ENCODE measurements at regions not wholly inside any gene's neighbourhood (a gene's known extent, or its start where the extent isn't known, plus 50 kb on each side); places are given as distances from the start of the nearest gene placed in this dataset.

GRCh38 chr14:101242442-101243385 lies 318.6 kb upstream of the DIO3 start:
- ATAC-seq (ENCODE audit: insufficient read depth, low FRiP score) (no peak), DNase-seq (peak in 1 of 3 donors; percentile 5)
- Histone ChIP-seq H3K4me1 (ENCODE audit: control insufficient read depth in 5 of 5, insufficient read depth in 5 of 5, low read length in 5 of 5) (peaks cover 0 to 9% (median 0%) of the 10 kb centered on the region in 5 donors), H3K4me3 (no peak overlapping the region), H3K27ac (ENCODE audit: low read depth in 1 of 2, low read length in 1 of 2) (no peak overlapping the region), H3K9me3 (ENCODE audit: control insufficient read depth in 4 of 4, insufficient read depth in 3 of 4, low read length in 3 of 4) (peaks cover 0 to 2% (median 0%) of the 10 kb centered on the region in 4 donors), H3K9ac (ENCODE audit: insufficient read depth in 1 of 2, low read length in 2 of 2) (no peak overlapping the region), H3K36me3 (ENCODE audit: control insufficient read depth in 4 of 4, insufficient read depth in 4 of 4, low read length in 4 of 4) (no peaks in the 10 kb centered on the region), H3K27me3 (ENCODE audit: control insufficient read depth in 3 of 3, insufficient read depth in 3 of 3, low read length in 2 of 3) (no peaks in the 10 kb centered on the region)
- WGBS, 2 donors = 79 to 89% methylated on average over 22 of the region's 22 CpGs
- no peak for TF ChIP-seq CTCF (IDR thresholded peaks at IDR 0.05; ENCODE audit: control extremely low read depth, extremely low read depth)

- DNase-seq = no peak
- no peak for TF ChIP-seq CTCF (IDR thresholded peaks at IDR 0.05; ENCODE audit: control extremely low read depth, extremely low read depth)
- H3K9ac ChIP-seq (ENCODE audit: insufficient read depth in 1 of 2, low read length in 2 of 2) = no peak overlapping the region
- H3K9me3 ChIP-seq (ENCODE audit: control insufficient read depth in 4 of 4, insufficient read depth in 3 of 4, low read length in 3 of 4) = peaks cover 0 to 2% (median 0%) of the 10 kb centered on the region in 4 donors
- no peak for ATAC-seq (ENCODE audit: insufficient read depth, low FRiP score)
- H3K36me3 ChIP-seq (ENCODE audit: control insufficient read depth in 4 of 4, insufficient read depth in 4 of 4, low read length in 4 of 4) = no peaks in the 10 kb centered on the region
- H3K27ac ChIP-seq (ENCODE audit: low read depth in 1 of 2, low read length in 1 of 2) = no peak overlapping the region
- peaks cover 0 to 9% (median 0%) of the 10 kb centered on the region in 5 donors for H3K4me1 ChIP-seq (ENCODE audit: control insufficient read depth in 5 of 5, insufficient read depth in 5 of 5, low read length in 5 of 5)
- no peak overlapping the region for H3K4me3 ChIP-seq
- H3K27me3 ChIP-seq (ENCODE audit: control insufficient read depth in 3 of 3, insufficient read depth in 3 of 3, low read length in 2 of 3) = no peaks in the 10 kb centered on the region
- 92 to 96% methylated on average over 19 of the region's 19 CpGs for WGBS, 2 donors
Observed at GRCh38 chr14:101243587-101244338, 317.5 kb upstream of the DIO3 start.

- Histone ChIP-seq H3K4me1 (ENCODE audit: control insufficient read depth in 5 of 5, insufficient read depth in 5 of 5, low read length in 5 of 5) (no peaks in the 10 kb centered on the region), H3K9me3 (ENCODE audit: control insufficient read depth in 4 of 4, insufficient read depth in 3 of 4, low read length in 3 of 4) (peaks cover 0 to 2% (median 0%) of the 10 kb centered on the region in 4 donors), H3K4me3 (no peak overlapping the region), H3K36me3 (ENCODE audit: control insufficient read depth in 4 of 4, insufficient read depth in 4 of 4, low read length in 4 of 4) (no peaks in the 10 kb centered on the region), H3K27ac (ENCODE audit: low read depth in 1 of 2, low read length in 1 of 2) (no peak overlapping the region), H3K9ac (ENCODE audit: insufficient read depth in 1 of 2, low read length in 2 of 2) (no peak overlapping the region), H3K27me3 (ENCODE audit: control insufficient read depth in 3 of 3, insufficient read depth in 3 of 3, low read length in 2 of 3) (no peaks in the 10 kb centered on the region)
- ATAC-seq (ENCODE audit: insufficient read depth, low FRiP score) (no peak), DNase-seq (peak in 1 of 3 donors; percentile 6)
- no peak for TF ChIP-seq CTCF (IDR thresholded peaks at IDR 0.05; ENCODE audit: control extremely low read depth, extremely low read depth)
- 90 to 97% methylated on average over 26 of the region's 26 CpGs for WGBS, 2 donors
Observed at GRCh38 chr14:101246894-101247841, 314.1 kb upstream of the DIO3 start.
